H9 (cell line): ENCODE measurements at regions not wholly inside any gene's neighbourhood (a gene's known extent, or its start where the extent isn't known, plus 50 kb on each side); places are given as distances from the start of the nearest gene placed in this dataset.

Experiments
- DNase-seq: peaks from one replicate; pipeline ENCODE4 v3.0.0-alpha.2; 2017
- H2AFZ ChIP-seq: one replicate; pipeline ENCODE4 v1.6.1; 2013; ENCODE audit warnings: mild to moderate bottlenecking, low read length, control low read depth, moderate library complexity
- H2AK5ac ChIP-seq: 2 replicates; pipeline ENCODE4 v1.6.1; 2013; ENCODE audit warnings: low read length, control low read depth, mixed read lengths; ENCODE audit not compliant: insufficient read length
- H2BK120ac ChIP-seq: one replicate; pipeline ENCODE4 v1.6.1; 2013; ENCODE audit warnings: low read depth, mild to moderate bottlenecking, low read length, control low read depth, inconsistent platforms; ENCODE audit not compliant: poor library complexity, severe bottlenecking
- H2BK12ac ChIP-seq: 2 replicates; pipeline ENCODE4 v1.6.1; 2013; ENCODE audit warnings: low read length, control low read depth, mixed read lengths, low read depth; ENCODE audit not compliant: insufficient read length
- H2BK15ac ChIP-seq: 2 replicates; pipeline ENCODE4 v1.6.1; 2013; ENCODE audit warnings: low read depth, low read length, control low read depth
- H2BK20ac ChIP-seq: one replicate; pipeline ENCODE4 v1.6.1; 2013; ENCODE audit warnings: low read depth, mild to moderate bottlenecking, low read length, control low read depth, inconsistent platforms; ENCODE audit not compliant: poor library complexity, severe bottlenecking
- H2BK5ac ChIP-seq: 2 replicates; pipeline ENCODE4 v1.6.1; 2013; ENCODE audit warnings: low read length, control low read depth, mixed read lengths; ENCODE audit not compliant: insufficient read length
- H3K14ac ChIP-seq: 2 replicates; pipeline ENCODE4 v1.6.1; 2013; ENCODE audit warnings: low read length, control low read depth; ENCODE audit not compliant: insufficient read depth
- H3K18ac ChIP-seq: 2 replicates; pipeline ENCODE4 v1.6.1; 2013; ENCODE audit warnings: low read depth, mild to moderate bottlenecking, mixed read lengths, low read length, control low read depth; ENCODE audit not compliant: insufficient read length
- H3K23ac ChIP-seq: 2 replicates; pipeline ENCODE4 v1.6.1; 2013; ENCODE audit warnings: low read length, control low read depth, mixed read lengths, low read depth; ENCODE audit not compliant: insufficient read length
- H3K23me2 ChIP-seq: 2 replicates; pipeline ENCODE4 v1.6.1; 2013; ENCODE audit warnings: low read depth, mild to moderate bottlenecking, mixed read lengths, low read length, control low read depth; ENCODE audit not compliant: insufficient read length, poor library complexity, severe bottlenecking
- H3K27ac ChIP-seq: 2 replicates; pipeline ENCODE4 v1.5.1; 2013; ENCODE audit warnings: low read length, control low read depth, mixed read lengths, low read depth; ENCODE audit not compliant: insufficient read length
- H3K27me3 ChIP-seq: 2 replicates; pipeline ENCODE4 v1.6.1; 2013; ENCODE audit warnings: low read length, control low read depth, inconsistent platforms; ENCODE audit not compliant: insufficient read depth
- H3K4ac ChIP-seq: 2 replicates; pipeline ENCODE4 v1.6.1; 2013; ENCODE audit warnings: low read depth, mild to moderate bottlenecking, control low read depth, inconsistent platforms, low read length, moderate library complexity
- H3K4me1 ChIP-seq: 2 replicates; pipeline ENCODE4 v1.6.1; 2013; ENCODE audit warnings: low read length, control low read depth, inconsistent platforms; ENCODE audit not compliant: insufficient read depth
- H3K4me2 ChIP-seq: 2 replicates; pipeline ENCODE4 v1.6.1; 2013; ENCODE audit warnings: low read length, control low read depth, mixed read lengths; ENCODE audit not compliant: insufficient read length, insufficient read depth
- H3K56ac ChIP-seq: 2 replicates; pipeline ENCODE4 v1.6.1; 2013; ENCODE audit warnings: low read depth, mild to moderate bottlenecking, mixed read lengths, low read length, control low read depth; ENCODE audit not compliant: insufficient read length
- H3K79me1 ChIP-seq: 2 replicates; pipeline ENCODE4 v1.6.1; 2013; ENCODE audit warnings: low read depth, mild to moderate bottlenecking, moderate library complexity, low read length, control low read depth, inconsistent platforms; ENCODE audit not compliant: insufficient read depth, poor library complexity, severe bottlenecking
- H3K79me2 ChIP-seq: 2 replicates; pipeline ENCODE4 v1.6.1; 2013; ENCODE audit warnings: low read length, control low read depth, inconsistent platforms; ENCODE audit not compliant: insufficient read depth
- H3K9ac ChIP-seq: 2 replicates; pipeline ENCODE4 v1.6.1; 2013; ENCODE audit warnings: low read length, control low read depth, mixed read lengths; ENCODE audit not compliant: insufficient read length; ENCODE audit errors: extremely low read depth
- H3K9me3 ChIP-seq: one replicate; pipeline ENCODE4 v1.6.1; 2013; ENCODE audit warnings: low read depth, low read length, inconsistent platforms; ENCODE audit not compliant: control insufficient read depth
- H3T11ph ChIP-seq: one replicate; pipeline ENCODE4 v1.6.1; 2013; ENCODE audit warnings: mild to moderate bottlenecking, low read length, control low read depth, inconsistent platforms
- H4K20me1 ChIP-seq: one replicate; pipeline ENCODE4 v1.6.1; 2013; ENCODE audit not compliant: control insufficient read depth, insufficient read length, insufficient read depth
- H4K5ac ChIP-seq: 2 replicates; pipeline ENCODE4 v1.6.1; 2013; ENCODE audit warnings: low read depth, mild to moderate bottlenecking, mixed read lengths, low read length, control low read depth; ENCODE audit not compliant: insufficient read length
- H4K8ac ChIP-seq: replicated peaks from 2 replicates; pipeline ENCODE4 v1.6.1; 2013; ENCODE audit warnings: low read length, control low read depth, mixed read lengths, low read depth; ENCODE audit not compliant: insufficient read length
- H4K91ac ChIP-seq: 2 replicates; pipeline ENCODE4 v1.6.1; 2013; ENCODE audit warnings: low read depth, mild to moderate bottlenecking, moderate library complexity, mixed read lengths, low read length, control low read depth; ENCODE audit not compliant: insufficient read length
- H3K27ac Mint-ChIP-seq, 3 experiments: 2 replicates in 2 of 3; 3 replicates in 1 of 3; pipeline ENCODE4 v1.8.0; 2020 to 2021; ENCODE audit warnings: mixed read lengths in 3 of 3, mild to moderate bottlenecking in 1 of 3, moderate library complexity in 1 of 3
- H3K27me3 Mint-ChIP-seq: 2 replicates; pipeline ENCODE4 v1.8.0; 2021; ENCODE audit warnings: low read depth, mild to moderate bottlenecking, moderate library complexity, mixed read lengths
- H3K36me3 Mint-ChIP-seq, 3 experiments: 2 replicates in 2 of 3; 3 replicates in 1 of 3; pipeline ENCODE4 v1.8.0; 2020 to 2021; ENCODE audit warnings: low read depth in 3 of 3, mixed read lengths in 3 of 3; ENCODE audit not compliant: insufficient read depth in 1 of 3
- H3K4me1 Mint-ChIP-seq, 2 experiments: 2 replicates each; pipeline ENCODE4 v1.8.0; 2020; ENCODE audit warnings: mixed read lengths in 2 of 2
- H3K4me3 Mint-ChIP-seq, 2 experiments: 2 replicates in 1 of 2; 3 replicates in 1 of 2; pipeline ENCODE4 v1.8.0; 2020 to 2021; ENCODE audit warnings: mild to moderate bottlenecking in 2 of 2, mixed read lengths in 2 of 2, moderate library complexity in 1 of 2
- H3K9me3 Mint-ChIP-seq, 2 experiments: 2 replicates in 1 of 2; 3 replicates in 1 of 2; pipeline ENCODE4 v1.8.0; 2020; ENCODE audit warnings: mild to moderate bottlenecking in 2 of 2, mixed read lengths in 2 of 2, moderate library complexity in 1 of 2
- CTCF ChIP-seq: fragments of 200-600 bp; sonication (generic); conservative IDR thresholded peaks from 3 replicates; pipeline ENCODE4 v1.8.0; 2021; ENCODE audit warnings: antibody characterized with exemption, mild to moderate bottlenecking
- WGBS: extraction: QIAGEN DNeasy Blood & Tissue Kit; methylation state at CpG from one replicate; pipeline ENCODE4 v1.1.7; 2013; ENCODE audit warnings: missing lambda C conversion rate, low lambda C conversion rate, mixed read lengths; ENCODE audit not compliant: insufficient read length; ENCODE audit errors: extremely low coverage; 5-methylcytosine and 5-hydroxymethylcytosine counted together

GRCh38 chr17:55889271-55889670, 138.4 kb downstream of the PCTP start:
- no peak for TF ChIP-seq CTCF
- H3K36me3 Mint-ChIP-seq, result peaks cover 2 to 5% (median 2%) of the 10 kb centered on the region in 3 experiments; a peak in 5 of 7 replicates

More at GRCh38 chr17:55889271-55889670, 138.4 kb downstream of the PCTP start:
- H4K20me1 ChIP-seq, result no peaks in the 10 kb centered on the region
- no peak overlapping the region for H3K27ac ChIP-seq
- H3K27me3 ChIP-seq, result no peaks in the 10 kb centered on the region
- no peaks in the 10 kb centered on the region for H3K4me1 ChIP-seq
- no peaks in the 10 kb centered on the region for H3K9me3 ChIP-seq
- no peak overlapping the region for H2BK120ac ChIP-seq
- no peak overlapping the region for H4K5ac ChIP-seq
- H2BK5ac ChIP-seq, result no peak overlapping the region
- no peak overlapping the region for H2AK5ac ChIP-seq
- H3K14ac ChIP-seq, result no peak overlapping the region
- no peak overlapping the region for H3K56ac ChIP-seq
- no peak overlapping the region for H2BK15ac ChIP-seq
- no peak overlapping the region for H4K8ac ChIP-seq
- no peaks in the 10 kb centered on the region for H3K4me1 Mint-ChIP-seq
- no peak overlapping the region for H3K23ac ChIP-seq
- no peak overlapping the region for H3K9ac ChIP-seq
- no peak overlapping the region for H2AFZ ChIP-seq
- no peak overlapping the region for H3T11ph ChIP-seq
- no peak overlapping the region for H2BK20ac ChIP-seq
- H3K18ac ChIP-seq, result no peak overlapping the region
- H3K79me2 ChIP-seq, result no peaks in the 10 kb centered on the region
- H4K91ac ChIP-seq, result no peak overlapping the region
- H3K9me3 Mint-ChIP-seq, result peaks cover 16 to 19% of the 10 kb centered on the region in 2 experiments
- H3K4ac ChIP-seq, result no peak overlapping the region
- H3K4me2 ChIP-seq, result no peak overlapping the region
- H3K27me3 Mint-ChIP-seq, result peaks cover 2% of the 10 kb centered on the region
- DNase-seq, result no peak
- H3K27ac Mint-ChIP-seq, result no peak overlapping the region
- WGBS, result no CpG with 5 or more reads among the region's 1 CpG
- H2BK12ac ChIP-seq, result no peak overlapping the region
- no peaks in the 10 kb centered on the region for H3K23me2 ChIP-seq
- H3K79me1 ChIP-seq, result no peaks in the 10 kb centered on the region
- H3K4me3 Mint-ChIP-seq, result no peak overlapping the region
